OCI-LY1 (cell line): ENCODE measurements at regions not wholly inside any gene's neighbourhood (a gene's known extent, or its start where the extent isn't known, plus 50 kb on each side); places are given as distances from the start of the nearest gene placed in this dataset.

Source experiments
- CTCF ChIP-seq: fragments of 200-600 bp; sonication (generic), shearing (Covaris generic); IDR thresholded peaks from 2 replicates; pipeline ENCODE4 v1.5.1; 2017; ENCODE audit warnings: mild to moderate bottlenecking, antibody characterized with exemption, low read length, moderate library complexity, mixed read lengths
- EZH2 ChIP-seq: fragments of 200-600 bp; sonication (generic), shearing (Covaris generic); IDR thresholded peaks from 2 replicates; pipeline ENCODE4 v1.8.0; 2017; ENCODE audit warnings: borderline replicate concordance, mixed run types, mild to moderate bottlenecking, antibody characterized with exemption, low read length, moderate library complexity, mixed read lengths

- TF ChIP-seq CTCF (no peak), EZH2 (no peak)
These were observed 125.3 kb upstream of the APCDD1 start for GRCh38 chr18:10329101-10329500.
